Activated naive CD4-positive, alpha-beta T cell (primary cell): ENCODE measurements at regions not wholly inside any gene's neighbourhood (a gene's known extent, or its start where the extent isn't known, plus 50 kb on each side); places are given as distances from the start of the nearest gene placed in this dataset.

ENCODE experiments used
- DNase-seq, 4 experiments: peaks; one replicate each; lab custom pipeline; 2025; lab: John Stamatoyannopoulos, UW

- DNase-seq: peak in 3 of 4 experiments; percentile 1 to 12 (median 1)
These were observed 204.7 kb upstream of the S100G start for GRCh38 chrX:16445166-16445752.

GRCh38 chrX:16451334-16451733 lies 198.6 kb upstream of the S100G start:
- DNase-seq: no peak

- DNase-seq: no peak
These were observed 195.0 kb upstream of the S100G start for GRCh38 chrX:16454926-16455325.

- DNase-seq: no peak
These were observed 192.7 kb upstream of the S100G start for GRCh38 chrX:16457239-16457638.

- no peak for DNase-seq
These were observed 191.8 kb upstream of the S100G start for GRCh38 chrX:16458208-16458607.

- no peak for DNase-seq
These were observed 190.9 kb upstream of the S100G start for GRCh38 chrX:16459008-16459407.

- no peak for DNase-seq
These were observed 188.0 kb upstream of the S100G start for GRCh38 chrX:16461968-16462367.

- no peak for DNase-seq
These were observed 187.0 kb upstream of the S100G start for GRCh38 chrX:16462912-16463311.

GRCh38 chrX:16464369-16464768 lies 185.6 kb upstream of the S100G start:
- DNase-seq: no peak

GRCh38 chrX:16465081-16465876 lies 184.7 kb upstream of the S100G start:
- DNase-seq: no peak

GRCh38 chrX:16466640-16467432 lies 183.1 kb upstream of the S100G start:
- DNase-seq: no peak

- no peak for DNase-seq
These were observed 180.1 kb upstream of the S100G start for GRCh38 chrX:16469870-16470269.

GRCh38 chrX:16472345-16472744 lies 177.6 kb upstream of the S100G start:
- no peak for DNase-seq

- DNase-seq: no peak
These were observed 175.4 kb upstream of the S100G start for GRCh38 chrX:16474511-16474910.

- no peak for DNase-seq
These were observed 173.9 kb upstream of the S100G start for GRCh38 chrX:16476009-16476408.

GRCh38 chrX:16476692-16477091 lies 173.3 kb upstream of the S100G start:
- no peak for DNase-seq

GRCh38 chrX:16479206-16479869 lies 170.6 kb upstream of the S100G start:
- no peak for DNase-seq

GRCh38 chrX:16480049-16480448 lies 169.9 kb upstream of the S100G start:
- DNase-seq: no peak

GRCh38 chrX:16484338-16484737 lies 165.6 kb upstream of the S100G start:
- peak in 1 of 4 experiments; percentile 0 for DNase-seq

GRCh38 chrX:16487620-16488385 lies 162.2 kb upstream of the S100G start:
- DNase-seq: no peak

- no peak for DNase-seq
These were observed 161.0 kb upstream of the S100G start for GRCh38 chrX:16488959-16489358.

- no peak for DNase-seq
These were observed 158.5 kb upstream of the S100G start for GRCh38 chrX:16491461-16491860.
